ENCODE measurements at regions not wholly inside any gene's neighbourhood (a gene's known extent, or its start where the extent isn't known, plus 50 kb on each side); places are given as distances from the start of the nearest gene placed in this dataset.

- CTCF ChIA-PET (ENCODE audit: partially characterized antibody), result interaction anchor here (0.7 kb wide), 1 partner anchor 8 kb away, joined by 3 read pairs; no protein-coding TSS in a partner anchor
- Histone ChIP-seq H3K4me2 (ENCODE audit: insufficient read depth in 1 of 2, low read depth in 2 of 2, low read length in 2 of 2) (no peak overlapping the region), H4K8ac (ENCODE audit: extremely low read depth, insufficient read depth, low read length) (no peak overlapping the region), H2AK5ac (ENCODE audit: low read depth, low read length) (no peak overlapping the region), H2BK20ac (ENCODE audit: low read length) (no peak overlapping the region), H3K27ac (ENCODE audit: low read depth, low read length) (no peak overlapping the region), H2BK120ac (replicated peaks; ENCODE audit: low read depth, low read length) (no peak overlapping the region), H4K5ac (ENCODE audit: insufficient read length, low read depth, low read length) (peak overlapping the region; percentile 45), H3K4me3 (ENCODE audit: extremely low read depth in 1 of 4, insufficient read depth in 2 of 4, low read depth in 3 of 4, low read length in 4 of 4) (no peak overlapping the region), H3K23me2 (ENCODE audit: low read depth, low read length) (no peaks in the 10 kb centered on the region), H2BK5ac (ENCODE audit: low read depth, low read length) (no peak overlapping the region), H3K79me1 (ENCODE audit: low read depth, low read length) (no peaks in the 10 kb centered on the region), H3K36me3 (ENCODE audit: control insufficient read depth in 2 of 4, insufficient read depth in 4 of 4, low read length in 3 of 4) (no peaks in the 10 kb centered on the region), H4K91ac (replicated peaks; ENCODE audit: insufficient read length, low read length) (no peak overlapping the region), H2BK12ac (ENCODE audit: low read depth, low read length) (no peak overlapping the region), H4K20me1 (replicated peaks in 1 of 2; ENCODE audit: control insufficient read depth in 1 of 2, insufficient read depth in 2 of 2, low read length in 2 of 2) (no peaks in the 10 kb centered on the region), H3K18ac (ENCODE audit: extremely low read depth, low read length) (no peak overlapping the region), H2AFZ (ENCODE audit: low read length) (no peak overlapping the region), H3K9ac (replicated peaks in 1 of 4; ENCODE audit: extremely low read depth in 1 of 4, low read depth in 3 of 4, low read length in 3 of 4) (no peak overlapping the region), H3K4me1 (replicated peaks in 1 of 4; ENCODE audit: control insufficient read depth in 3 of 4, insufficient read depth in 4 of 4, low read length in 3 of 4) (peaks cover 0 to 4% (median 0%) of the 10 kb centered on the region in 4 experiments; a peak in 1 of 7 replicates), H3K9me3 (ENCODE audit: insufficient read depth in 2 of 2, low read depth in 1 of 2, low read length in 1 of 2) (no peaks in the 10 kb centered on the region), H3K23ac (ENCODE audit: insufficient read length) (no peak overlapping the region), H3K79me2 (ENCODE audit: control insufficient read depth in 1 of 2, insufficient read depth in 2 of 2, low read length in 2 of 2) (no peaks in the 10 kb centered on the region), H2BK15ac (ENCODE audit: low read length) (no peak overlapping the region), H3K56ac (replicated peaks; ENCODE audit: insufficient read length, low read depth, low read length) (no peak overlapping the region), H3K14ac (ENCODE audit: insufficient read length) (no peak overlapping the region), H3K4ac (replicated peaks; ENCODE audit: insufficient read length, low read depth, low read length) (no peak overlapping the region), H3K27me3 (replicated peaks in 1 of 4; ENCODE audit: control insufficient read depth in 3 of 4, extremely low read depth in 1 of 4, insufficient read depth in 3 of 4, low read length in 3 of 4) (no peaks in the 10 kb centered on the region)
- POLR2A ChIA-PET (ENCODE audit: partially characterized antibody), result no interaction called here
- WGBS, 2 experiments (ENCODE audit: extremely low coverage in 1 of 2, insufficient coverage in 1 of 2, insufficient read length in 1 of 2, insufficient replicate concordance in 2 of 2, low coverage in 1 of 2, low lambda C conversion rate in 2 of 2, missing lambda C conversion rate in 1 of 2), result 93% methylated on average over 2 of the region's 2 CpGs; no CpG with 5 or more reads in 1 of the 2 experiments
- DNase-seq (ENCODE audit: low read depth in 1 of 2, low spot score in 2 of 2), result no peak
- no peak for FAIRE-seq
- TF ChIP-seq CBX5 (IDR thresholded peaks at IDR 0.05; ENCODE audit: low read depth, low read length), result no peak
- TF ChIP-seq ATF3 (IDR thresholded peaks at IDR 0.05; ENCODE audit: insufficient read depth, low read depth, low read length), result no peak
- peak; percentile 55; the same call in 1 of the 2 replicates for TF ChIP-seq MAFK (IDR thresholded peaks at IDR 0.05; ENCODE audit: low read depth, low read length)
- TF ChIP-seq TBP (IDR thresholded peaks at IDR 0.05; ENCODE audit: low read depth, low read length), result no peak
- no peak for TF ChIP-seq BRCA1 (IDR thresholded peaks at IDR 0.05; ENCODE audit: low read depth, low read length)
Measured at GRCh38 chr5:97525780-97526179, 342.7 kb upstream of the RIOK2 start.

Data from H1 (cell line).